K562 (cell line): ENCODE measurements at regions not wholly inside any gene's neighbourhood (a gene's known extent, or its start where the extent isn't known, plus 50 kb on each side); places are given as distances from the start of the nearest gene placed in this dataset.

ENCODE experiments used
- ATAC-seq: fragments of 200-7000 bp; cut with Tn5 transposase; 3 replicates; pipeline ENCODE4 v1.9.1; 2020; ENCODE audit warnings: moderate library complexity
- BruUV-seq: library from RNA; stranded (reverse); fragments of 400-500 nt; replicated peaks from 2 replicates; lab custom pipeline; 2021; lab: Mats Ljungman, UMichigan
- CTCF ChIA-PET: fragments of 300-600 bp; formaldehyde crosslinking; extraction: SDS; loops from one replicate; lab custom pipeline; 2021; ENCODE audit warnings: low intra/inter-chr PET ratio; lab: Yijun Ruan, JAX
- POLR2A ChIA-PET: fragments of 300-600, 350-650 bp; sonication (Branson Sonifier 250); formaldehyde crosslinking; extraction: SDS; loops from one replicate; lab custom pipeline; 2021; ENCODE audit warnings: antibody characterized with exemption, inconsistent platforms; lab: Yijun Ruan, JAX
- DNase-seq, 4 experiments: peaks; one replicate each; pipeline versions ENCODE4 v3.0.0 to v3.0.0-alpha.2; 2011 to 2018; ENCODE audit warnings: low spot score in 3 of 4, mixed read lengths in 3 of 4; ENCODE audit errors: extremely low read depth in 1 of 4
- FAIRE-seq: peaks from 2 replicates; lab custom pipeline; 2011; peaks lifted over from hg19 to GRCh38; lab: Jason Lieb, UNC
- H2AFZ ChIP-seq: 2 replicates; pipeline ENCODE4 v1.6.0; 2011; ENCODE audit warnings: low read depth, low read length, control low read depth, inconsistent platforms
- H3K27ac ChIP-seq: fragments of 200-600 bp; 3 replicates; pipeline ENCODE4 v1.8.0; 2011; ENCODE audit warnings: low read depth, mild to moderate bottlenecking, control low read depth, inconsistent platforms, low read length, moderate library complexity, mixed read lengths; ENCODE audit errors: extremely low read depth
- H3K27me3 ChIP-seq, 2 experiments: fragments of 300-600 bp in 1 of 2; 2 replicates in 1 of 2; 3 replicates in 1 of 2; pipeline versions ENCODE4 v1.6.0 to v1.8.0; 2011; ENCODE audit warnings: inconsistent platforms in 2 of 2, low read length in 2 of 2, mild to moderate bottlenecking in 1 of 2, mixed read lengths in 1 of 2, moderate library complexity in 1 of 2; ENCODE audit not compliant: control insufficient read depth in 2 of 2, insufficient read depth in 2 of 2
- H3K36me3 ChIP-seq: fragments of 300-600 bp; 3 replicates; pipeline ENCODE4 v1.8.0; 2011; ENCODE audit warnings: mild to moderate bottlenecking, low read length, inconsistent platforms; ENCODE audit not compliant: control insufficient read depth, insufficient read depth
- H3K4me1 ChIP-seq, 2 experiments: fragments of 200-600 bp in 1 of 2; replicated peaks in 1 of 2; 2 replicates in 1 of 2; 3 replicates in 1 of 2; pipeline versions ENCODE4 v1.5.1 to v1.8.0; 2011; ENCODE audit warnings: inconsistent platforms in 2 of 2, low read length in 2 of 2, mild to moderate bottlenecking in 1 of 2, mixed read lengths in 1 of 2, moderate library complexity in 1 of 2; ENCODE audit not compliant: control insufficient read depth in 2 of 2, insufficient read depth in 2 of 2
- H3K4me2 ChIP-seq: 2 replicates; pipeline ENCODE4 v1.6.1; 2011; ENCODE audit warnings: low read length, control low read depth, inconsistent platforms, mixed read lengths; ENCODE audit not compliant: insufficient read depth
- H3K4me3 ChIP-seq: fragments of 200-600 bp; sonication (generic), shearing (Covaris generic); 2 replicates; pipeline ENCODE4 v1.5.1; 2016; ENCODE audit warnings: control low read depth, inconsistent platforms
- H3K79me2 ChIP-seq: fragments of 200-600 bp; 3 replicates; pipeline ENCODE4 v1.8.0; 2011; ENCODE audit warnings: low read length, inconsistent platforms; ENCODE audit not compliant: control insufficient read depth, insufficient read depth
- H3K9ac ChIP-seq, 2 experiments: 2 replicates each; pipeline versions ENCODE4 v1.6.0 to v1.6.1; 2011; ENCODE audit warnings: low read depth in 2 of 2, low read length in 2 of 2, control low read depth in 1 of 2, inconsistent platforms in 1 of 2, mild to moderate bottlenecking in 1 of 2, mixed read lengths in 1 of 2; ENCODE audit not compliant: insufficient read depth in 1 of 2
- H3K9me1 ChIP-seq: one replicate; pipeline ENCODE4 v1.6.0; 2011; ENCODE audit warnings: inconsistent platforms, mild to moderate bottlenecking, low read length, moderate library complexity; ENCODE audit not compliant: control insufficient read depth, insufficient read depth
- H3K9me3 ChIP-seq: replicated peaks from 2 replicates; pipeline ENCODE4 v1.5.1; 2011; ENCODE audit warnings: low read depth, low read length, inconsistent platforms; ENCODE audit not compliant: control insufficient read depth, insufficient read depth
- H4K20me1 ChIP-seq: replicated peaks from 2 replicates; pipeline ENCODE4 v1.6.1; 2011; ENCODE audit warnings: low read length, inconsistent platforms, mixed read lengths; ENCODE audit not compliant: control insufficient read depth, insufficient read depth
- AFF4 ChIP-seq: sonication (generic); formaldehyde crosslinking; IDR thresholded peaks from 2 replicates; pipeline ENCODE4 v1.8.0; 2023; ENCODE audit warnings: mild to moderate bottlenecking, missing genetic modification reagents
- FOXP1 ChIP-seq: sonication (generic); formaldehyde crosslinking; IDR thresholded peaks from 2 replicates; pipeline ENCODE4 v1.8.0; 2022; ENCODE audit warnings: mild to moderate bottlenecking, missing genetic modification reagents
- NELFE ChIP-seq: IDR thresholded peaks from 2 replicates; pipeline ENCODE4 v1.6.1; 2011; ENCODE audit warnings: mild to moderate bottlenecking; ENCODE audit not compliant: insufficient read depth, insufficient read length
- NFIC ChIP-seq: fragments of 450-650 bp; IDR thresholded peaks from 2 replicates; pipeline ENCODE4 v1.6.1; 2017; ENCODE audit warnings: mild to moderate bottlenecking, inconsistent platforms
- NR2F6 ChIP-seq: fragments of 450-650 bp; formaldehyde crosslinking; IDR thresholded peaks from 2 replicates; pipeline ENCODE4 v1.4.0; 2020; ENCODE audit warnings: mild to moderate bottlenecking
- NRF1 ChIP-seq, 2 experiments: fragments of 450-650 bp; IDR thresholded peaks in 1 of 2; conservative IDR thresholded peaks in 1 of 2; 2 replicates each; pipeline ENCODE4 v1.6.1; 2014; ENCODE audit warnings: mild to moderate bottlenecking in 2 of 2
- PBX2 ChIP-seq, 2 experiments: IDR thresholded peaks in 1 of 2; conservative IDR thresholded peaks in 1 of 2; 2 replicates each; pipeline ENCODE4 v1.6.1; 2016; ENCODE audit warnings: low read depth in 2 of 2, mild to moderate bottlenecking in 1 of 2, missing compliant biosample characterization in 1 of 2, missing genetic modification characterization in 1 of 2, moderate library complexity in 1 of 2
- POLR2B ChIP-seq: fragments of 450-650 bp; IDR thresholded peaks from 2 replicates; pipeline ENCODE4 v1.6.1; 2018; ENCODE audit warnings: low read depth; ENCODE audit not compliant: partially characterized antibody
- SIX5 ChIP-seq, 2 experiments: IDR thresholded peaks; 2 replicates each; pipeline ENCODE4 v1.6.1; 2011; ENCODE audit warnings: low read length in 2 of 2, borderline replicate concordance in 1 of 2, low read depth in 1 of 2, mild to moderate bottlenecking in 1 of 2, moderate library complexity in 1 of 2; ENCODE audit not compliant: insufficient read depth in 1 of 2
- SMARCE1 ChIP-seq: fragments of 450-650 bp; IDR thresholded peaks from 2 replicates; pipeline ENCODE4 v1.7.1; 2016; ENCODE audit warnings: mild to moderate bottlenecking
- TCF7 ChIP-seq: sonication (generic); IDR thresholded peaks from 2 replicates; pipeline ENCODE4 v1.6.1; 2016; ENCODE audit warnings: antibody characterized with exemption, borderline replicate concordance
- TOE1 ChIP-seq, 2 experiments: fragments of 450-650 bp in 1 of 2; sonication (generic) in 1 of 2; formaldehyde crosslinking in 1 of 2; IDR thresholded peaks; 2 replicates each; pipeline versions ENCODE4 v1.7.1 to v1.8.0; 2016 to 2022; ENCODE audit warnings: borderline replicate concordance in 2 of 2, mild to moderate bottlenecking in 2 of 2, antibody characterized with exemption in 1 of 2, inconsistent platforms in 1 of 2, low read depth in 1 of 2, missing genetic modification reagents in 1 of 2, moderate library complexity in 1 of 2
- ZNF140 ChIP-seq: fragments of 250-450 bp; sonication (Bioruptor Pico); IDR thresholded peaks from 2 replicates; pipeline ENCODE4 v1.8.0; 2021; ENCODE audit warnings: moderate library complexity, mild to moderate bottlenecking, inconsistent platforms
- ZNF589 ChIP-seq: fragments of 200-800 bp; sonication (Bioruptor generic); IDR thresholded peaks from 2 replicates; pipeline ENCODE4 v1.6.1; 2016; ENCODE audit warnings: low read depth, missing genetic modification characterization, missing compliant biosample characterization
- in situ Hi-C: fragments of 300-500 bp; cut with MboI; formaldehyde crosslinking; loops from 4 replicates; pipeline ENCODE4 v1.15.0; 2018; ENCODE audit warnings: inconsistent platforms, mixed read lengths
- intact Hi-C: fragments of 100-400 bp; cut with micrococcal nuclease; formaldehyde crosslinking; loops from 2 replicates; pipeline ENCODE4 v1.14.2; 2022

DNA sequence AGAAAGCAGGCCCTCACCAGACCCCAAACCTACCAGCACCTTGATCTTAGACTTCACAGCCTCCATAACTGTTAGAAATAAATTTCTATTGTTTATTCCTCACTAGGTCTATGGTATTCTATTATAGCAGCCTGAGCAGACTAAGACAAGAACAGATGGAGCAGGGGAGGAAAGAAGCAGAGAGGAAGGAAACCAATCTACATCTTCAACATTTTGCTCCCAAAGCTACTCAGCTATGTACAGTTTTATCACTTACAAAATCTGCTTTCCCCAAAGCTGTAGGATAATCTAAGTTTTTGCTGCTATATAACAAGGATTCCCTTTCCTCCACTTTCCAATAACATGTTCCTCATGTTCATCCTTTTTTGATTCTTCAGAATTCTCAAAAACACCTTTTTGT lies 274.4 kb upstream of the CHAC2 start:
- Histone ChIP-seq H3K27ac (no peak overlapping the region), H3K9me3 (no peaks in the 10 kb centered on the region), H3K4me2 (no peak overlapping the region), H3K9ac (no peak overlapping the region), H3K9me1 (no peaks in the 10 kb centered on the region), H3K79me2 (no peaks in the 10 kb centered on the region), H3K4me3 (no peak overlapping the region), H3K27me3 (no peaks in the 10 kb centered on the region), H3K4me1 (no peaks in the 10 kb centered on the region), H4K20me1 (no peaks in the 10 kb centered on the region), H3K36me3 (no peaks in the 10 kb centered on the region), H2AFZ (no peak overlapping the region)
- intact Hi-C loops: no loop called here
- in situ Hi-C loops: no loop called here
- DNase-seq: no peak
- no peak for FAIRE-seq
- BruUV-seq: no TSS peak
- POLR2A ChIA-PET: interaction anchor here (0.6 kb wide), 1 partner anchor 10 kb away, joined by 3 read pairs; no protein-coding TSS in a partner anchor
- TF ChIP-seq SMARCE1 (no peak), FOXP1 (CRISPR knock-in tag) (no peak), ZNF589 (CRISPR knock-in tag) (no peak), POLR2B (no peak), NRF1 (conservative IDR thresholded peaks at IDR 0.05 in 1 of 2, IDR thresholded peaks at IDR 0.05 in 1 of 2) (no peak), NR2F6 (CRISPR knock-in tag) (no peak), PBX2 (CRISPR knock-in tag; IDR thresholded peaks at IDR 0.05; ENCODE audit: low read depth) (no peak), PBX2 (tag; conservative IDR thresholded peaks at IDR 0.05; ENCODE audit: low read depth) (no peak), ZNF140 (CRISPR knock-in tag) (no peak), SIX5 (IDR thresholded peaks at IDR 0.05; ENCODE audit: borderline replicate concordance in 1 of 2, insufficient read depth in 1 of 2, low read depth in 1 of 2, low read length in 2 of 2) (no peak), TCF7 (no peak), NELFE (no peak), NFIC (no peak), TOE1 (IDR thresholded peaks at IDR 0.05; ENCODE audit: borderline replicate concordance) (no peak), TOE1 (CRISPR knock-in tag; IDR thresholded peaks at IDR 0.05; ENCODE audit: borderline replicate concordance, low read depth) (no peak), AFF4 (CRISPR knock-in tag) (no peak)
- CTCF ChIA-PET: no interaction called here
- no peak for ATAC-seq
